Activated CD4-positive, alpha-beta memory T cell treated with anti-CD3 and anti-CD28 coated beads, Interleukin-2, amount 10 ng/mL, durations not matched to agents 7 days and 5 days (primary cell): ENCODE measurements at regions not wholly inside any gene's neighbourhood (a gene's known extent, or its start where the extent isn't known, plus 50 kb on each side); places are given as distances from the start of the nearest gene placed in this dataset.
"Not testable (repeated sequence)": the region's sequence is repeated elsewhere in the genome, so short reads cannot be mapped to it uniquely, and the experiment has no call there.

Source experiments
- CTCF ChIA-PET: fragments of 350-600 bp; sonication (Branson Sonifier 250); formaldehyde crosslinking; loops from one replicate; lab custom pipeline; 2021; ENCODE audit warnings: antibody characterized with exemption, inconsistent platforms; lab: Charles Lee
- POLR2A ChIA-PET: fragments of 350-600 bp; sonication (Branson Sonifier 250); formaldehyde crosslinking; loops from one replicate; lab custom pipeline; 2021; ENCODE audit warnings: antibody characterized with exemption; lab: Charles Lee
- DNase-seq: peaks from one replicate; pipeline ENCODE4 v3.0.0-alpha.2; 2020
- H3K27ac Mint-ChIP-seq: one replicate; pipeline ENCODE4 v1.8.0; 2021; ENCODE audit warnings: mild to moderate bottlenecking, mixed read lengths
- H3K27me3 Mint-ChIP-seq: one replicate; pipeline ENCODE4 v1.8.0; 2021; ENCODE audit warnings: mixed read lengths
- H3K36me3 Mint-ChIP-seq: one replicate; pipeline ENCODE4 v1.8.0; 2021; ENCODE audit warnings: low read depth, mixed read lengths
- H3K4me1 Mint-ChIP-seq: one replicate; pipeline ENCODE4 v1.8.0; 2021; ENCODE audit warnings: mixed read lengths
- H3K4me3 Mint-ChIP-seq: one replicate; pipeline ENCODE4 v1.8.0; 2021; ENCODE audit warnings: mild to moderate bottlenecking, mixed read lengths
- H3K9me3 Mint-ChIP-seq: one replicate; pipeline ENCODE4 v1.8.0; 2021; ENCODE audit warnings: mixed read lengths

- POLR2A ChIA-PET: no interaction called here
- DNase-seq: no peak
- H3K4me1 Mint-ChIP-seq: no peaks in the 10 kb centered on the region
- no peak overlapping the region for H3K4me3 Mint-ChIP-seq
- peaks cover 15% of the 10 kb centered on the region for H3K9me3 Mint-ChIP-seq
- no peaks in the 10 kb centered on the region for H3K27me3 Mint-ChIP-seq
- no peak overlapping the region for H3K27ac Mint-ChIP-seq
- CTCF ChIA-PET: no interaction called here
- no peaks in the 10 kb centered on the region for H3K36me3 Mint-ChIP-seq
These were observed 657.6 kb downstream of the UQCRFS1 start for GRCh38 chr19:28555317-28555716.

GRCh38 chr19:28554321-28555091 lies 658.4 kb downstream of the UQCRFS1 start:
- CTCF ChIA-PET: no interaction called here
- H3K4me1 Mint-ChIP-seq: no peaks in the 10 kb centered on the region
- no peak overlapping the region for H3K27ac Mint-ChIP-seq
- H3K27me3 Mint-ChIP-seq: no peaks in the 10 kb centered on the region
- POLR2A ChIA-PET: no interaction called here
- no peaks in the 10 kb centered on the region for H3K36me3 Mint-ChIP-seq
- H3K9me3 Mint-ChIP-seq: peaks cover 15% of the 10 kb centered on the region
- no peak for DNase-seq
- H3K4me3 Mint-ChIP-seq: no peak overlapping the region

- H3K9me3 Mint-ChIP-seq: peaks cover 15% of the 10 kb centered on the region
- no peaks in the 10 kb centered on the region for H3K36me3 Mint-ChIP-seq
- ChIA-PET POLR2A (no interaction called here), CTCF (no interaction called here)
- H3K27me3 Mint-ChIP-seq: no peaks in the 10 kb centered on the region
- no peak for DNase-seq
- no peak overlapping the region for H3K4me3 Mint-ChIP-seq
- H3K4me1 Mint-ChIP-seq: no peaks in the 10 kb centered on the region
- H3K27ac Mint-ChIP-seq: no peak overlapping the region
These were observed 659.2 kb downstream of the UQCRFS1 start for GRCh38 chr19:28553764-28554163.

- Mint-ChIP-seq H3K36me3 (no peaks in the 10 kb centered on the region), H3K27ac (no peak overlapping the region), H3K4me3 (no peak overlapping the region), H3K27me3 (no peaks in the 10 kb centered on the region), H3K4me1 (no peaks in the 10 kb centered on the region), H3K9me3 (peaks cover 15% of the 10 kb centered on the region)
- POLR2A ChIA-PET: no interaction called here
- DNase-seq: no peak
- CTCF ChIA-PET: no interaction called here
These were observed 659.9 kb downstream of the UQCRFS1 start for GRCh38 chr19:28553005-28553404.

GRCh38 chr19:28549680-28550277 lies 663.2 kb downstream of the UQCRFS1 start:
- no peak for DNase-seq
- no peak overlapping the region for H3K4me3 Mint-ChIP-seq

GRCh38 chr19:28546148-28546685 lies 666.7 kb downstream of the UQCRFS1 start:
- ChIA-PET POLR2A (no interaction called here), CTCF (no interaction called here)
- DNase-seq: no peak
- peaks cover 16% of the 10 kb centered on the region for H3K9me3 Mint-ChIP-seq
- H3K27ac Mint-ChIP-seq: no peak overlapping the region
- no peaks in the 10 kb centered on the region for H3K27me3 Mint-ChIP-seq
- H3K4me3 Mint-ChIP-seq: no peak overlapping the region
- H3K36me3 Mint-ChIP-seq: no peaks in the 10 kb centered on the region
- H3K4me1 Mint-ChIP-seq: no peaks in the 10 kb centered on the region

More at GRCh38 chr19:28549680-28550277, 663.2 kb downstream of the UQCRFS1 start:
- Mint-ChIP-seq H3K4me1 (no peaks in the 10 kb centered on the region), H3K9me3 (peaks cover 18% of the 10 kb centered on the region), H3K36me3 (no peaks in the 10 kb centered on the region), H3K27ac (no peak overlapping the region), H3K27me3 (no peaks in the 10 kb centered on the region)
- CTCF ChIA-PET: no interaction called here
- POLR2A ChIA-PET: no interaction called here

- H3K4me1 Mint-ChIP-seq, POLR2A ChIA-PET, H3K4me3 Mint-ChIP-seq, CTCF ChIA-PET, H3K27ac Mint-ChIP-seq, DNase-seq, H3K36me3 Mint-ChIP-seq, H3K27me3 Mint-ChIP-seq: not testable (repeated sequence)
- H3K9me3 Mint-ChIP-seq: peaks cover 13% of the 10 kb centered on the region
These were observed 667.6 kb downstream of the UQCRFS1 start for GRCh38 chr19:28545397-28545796.

GRCh38 chr19:28544451-28545261 lies 668.3 kb downstream of the UQCRFS1 start:
- H3K9me3 Mint-ChIP-seq: peaks cover 13% of the 10 kb centered on the region
- H3K36me3 Mint-ChIP-seq: no peaks in the 10 kb centered on the region
- CTCF ChIA-PET: no interaction called here
- no peaks in the 10 kb centered on the region for H3K4me1 Mint-ChIP-seq
- H3K27ac Mint-ChIP-seq: no peak overlapping the region
- H3K4me3 Mint-ChIP-seq: no peak overlapping the region
- DNase-seq: no peak
- POLR2A ChIA-PET: no interaction called here
- no peaks in the 10 kb centered on the region for H3K27me3 Mint-ChIP-seq

GRCh38 chr19:28543244-28543776 lies 669.6 kb downstream of the UQCRFS1 start:
- Mint-ChIP-seq H3K27me3 (no peaks in the 10 kb centered on the region), H3K9me3 (peaks cover 13% of the 10 kb centered on the region), H3K4me1 (no peaks in the 10 kb centered on the region), H3K36me3 (no peaks in the 10 kb centered on the region), H3K4me3 (no peak overlapping the region), H3K27ac (no peak overlapping the region)
- CTCF ChIA-PET: no interaction called here
- DNase-seq: no peak
- POLR2A ChIA-PET: no interaction called here

- no peaks in the 10 kb centered on the region for H3K36me3 Mint-ChIP-seq
- DNase-seq: no peak
- H3K27me3 Mint-ChIP-seq: no peaks in the 10 kb centered on the region
- H3K9me3 Mint-ChIP-seq: peaks cover 17% of the 10 kb centered on the region
- ChIA-PET CTCF (no interaction called here), POLR2A (no interaction called here)
- H3K27ac Mint-ChIP-seq: no peak overlapping the region
- H3K4me1 Mint-ChIP-seq: no peaks in the 10 kb centered on the region
- no peak overlapping the region for H3K4me3 Mint-ChIP-seq
These were observed 670.3 kb downstream of the UQCRFS1 start for GRCh38 chr19:28542394-28543243.

- Mint-ChIP-seq H3K27ac (no peak overlapping the region), H3K4me1 (no peaks in the 10 kb centered on the region), H3K36me3 (no peaks in the 10 kb centered on the region), H3K27me3 (no peaks in the 10 kb centered on the region), H3K9me3 (peaks cover 17% of the 10 kb centered on the region), H3K4me3 (no peak overlapping the region)
- no peak for DNase-seq
- POLR2A ChIA-PET: no interaction called here
- CTCF ChIA-PET: no interaction called here
These were observed 671.2 kb downstream of the UQCRFS1 start for GRCh38 chr19:28541602-28542393.

GRCh38 chr19:28541029-28541428 lies 671.9 kb downstream of the UQCRFS1 start:
- Mint-ChIP-seq H3K27me3 (no peaks in the 10 kb centered on the region), H3K27ac (no peak overlapping the region), H3K4me3 (no peak overlapping the region), H3K4me1 (no peaks in the 10 kb centered on the region), H3K9me3 (peaks cover 14% of the 10 kb centered on the region), H3K36me3 (no peaks in the 10 kb centered on the region)
- ChIA-PET POLR2A (no interaction called here), CTCF (no interaction called here)
- DNase-seq: no peak
